MM.1S (cell line): ENCODE measurements at regions not wholly inside any gene's neighbourhood (a gene's known extent, or its start where the extent isn't known, plus 50 kb on each side); places are given as distances from the start of the nearest gene placed in this dataset.

Source experiments
- EZH2 ChIP-seq: fragments of 300-600 bp; sonication (generic); optimal IDR thresholded peaks from 2 replicates; pipeline ENCODE3; 2017; ENCODE audit warnings: low read depth, mild to moderate bottlenecking, antibody characterized with exemption, low read length, mixed read lengths
- TF ChIP-seq, protein P1 (sequence below): fragments of 300-600 bp; sonication (generic); IDR thresholded peaks from 2 replicates; pipeline ENCODE4 v1.5.1; 2016; ENCODE audit warnings: antibody characterized with exemption, low read length, mixed read lengths

DNA sequence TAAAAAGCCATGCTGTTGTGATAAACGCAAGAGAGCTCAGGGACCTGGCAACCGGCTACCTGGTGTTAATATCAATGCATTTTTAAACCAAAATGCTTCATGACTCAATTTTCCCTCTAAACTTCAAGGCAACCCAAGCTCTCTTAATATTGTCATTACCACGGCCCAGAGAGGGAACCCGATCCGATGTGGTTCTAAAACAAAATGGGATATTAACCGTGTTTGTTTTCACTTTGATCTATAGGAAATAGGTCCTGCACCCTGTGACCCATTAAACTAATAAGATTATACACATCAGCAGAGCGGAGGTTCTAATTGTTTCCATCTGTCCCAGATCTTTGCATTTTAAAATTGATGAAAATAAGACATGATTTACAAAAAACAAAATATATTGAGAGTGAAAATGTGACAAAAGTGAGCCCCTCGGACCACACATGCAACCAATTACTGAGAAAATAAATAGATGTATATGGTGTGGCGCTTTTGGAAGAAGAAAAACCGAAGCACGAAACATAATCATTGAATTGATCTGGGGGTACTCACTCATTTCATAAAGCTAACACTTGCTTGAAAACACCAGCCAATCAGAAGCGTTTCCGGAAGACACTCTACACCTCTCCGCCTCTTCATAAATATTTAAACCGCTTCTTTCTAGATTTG, 290.3 kb upstream of the NFE2L3 start:
- TF ChIP-seq, protein P1, sequence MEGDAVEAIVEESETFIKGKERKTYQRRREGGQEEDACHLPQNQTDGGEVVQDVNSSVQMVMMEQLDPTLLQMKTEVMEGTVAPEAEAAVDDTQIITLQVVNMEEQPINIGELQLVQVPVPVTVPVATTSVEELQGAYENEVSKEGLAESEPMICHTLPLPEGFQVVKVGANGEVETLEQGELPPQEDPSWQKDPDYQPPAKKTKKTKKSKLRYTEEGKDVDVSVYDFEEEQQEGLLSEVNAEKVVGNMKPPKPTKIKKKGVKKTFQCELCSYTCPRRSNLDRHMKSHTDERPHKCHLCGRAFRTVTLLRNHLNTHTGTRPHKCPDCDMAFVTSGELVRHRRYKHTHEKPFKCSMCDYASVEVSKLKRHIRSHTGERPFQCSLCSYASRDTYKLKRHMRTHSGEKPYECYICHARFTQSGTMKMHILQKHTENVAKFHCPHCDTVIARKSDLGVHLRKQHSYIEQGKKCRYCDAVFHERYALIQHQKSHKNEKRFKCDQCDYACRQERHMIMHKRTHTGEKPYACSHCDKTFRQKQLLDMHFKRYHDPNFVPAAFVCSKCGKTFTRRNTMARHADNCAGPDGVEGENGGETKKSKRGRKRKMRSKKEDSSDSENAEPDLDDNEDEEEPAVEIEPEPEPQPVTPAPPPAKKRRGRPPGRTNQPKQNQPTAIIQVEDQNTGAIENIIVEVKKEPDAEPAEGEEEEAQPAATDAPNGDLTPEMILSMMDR: no peak
- TF ChIP-seq EZH2: peak; percentile 87
